Gastrocnemius medialis (tissue), 4 donors: ENCODE measurements at regions not wholly inside any gene's neighbourhood (a gene's known extent, or its start where the extent isn't known, plus 50 kb on each side); places are given as distances from the start of the nearest gene placed in this dataset.

ENCODE experiments used
- ATAC-seq, 2 donors: fragments of 150-250 bp; one replicate each; pipeline ENCODE4 v1.9.1; 2016
- DNase-seq, 2 donors: peaks; one replicate each; pipeline ENCODE4 v3.0.0-alpha.2; 2019
- H3K27ac ChIP-seq, 4 donors: fragments of 200-600 bp; sonication (generic); 1 replicate in 1 of 4; 2 replicates in 3 of 4; pipeline ENCODE4 v1.5.1; 2016 to 2018; ENCODE audit warnings: mild to moderate bottlenecking in 2 of 4, moderate library complexity in 1 of 4
- H3K27me3 ChIP-seq, 3 donors: fragments of 200-600 bp; sonication (generic) in 2 of 3; 1 replicate in 1 of 3; 2 replicates in 2 of 3; pipeline versions ENCODE4 v1.5.1 to v1.6.0; 2016 to 2019; ENCODE audit warnings: mild to moderate bottlenecking in 1 of 3, moderate library complexity in 1 of 3
- H3K36me3 ChIP-seq, 2 donors: fragments of 200-600 bp; sonication (generic) in 1 of 2; one replicate each; pipeline ENCODE4 v1.5.1; 2017 to 2018
- H3K4me1 ChIP-seq, 2 donors: fragments of 200-600 bp; sonication (generic) in 1 of 2; one replicate each; pipeline ENCODE4 v1.5.1; 2016 to 2017; ENCODE audit warnings: mild to moderate bottlenecking in 2 of 2
- H3K4me3 ChIP-seq, 4 donors: fragments of 200-600 bp; sonication (generic) in 3 of 4; 1 replicate in 1 of 4; 2 replicates in 3 of 4; pipeline ENCODE4 v1.5.1; 2016 to 2019; ENCODE audit warnings: mild to moderate bottlenecking in 2 of 4
- H3K9me3 ChIP-seq, 3 donors: fragments of 200-600 bp; sonication (generic) in 2 of 3; 1 replicate in 1 of 3; 2 replicates in 2 of 3; pipeline ENCODE4 v1.5.1; 2016 to 2019
- POLR2A ChIP-seq, 2 donors: fragments of 450-650 bp; IDR thresholded peaks; one replicate each; pipeline ENCODE4 v1.6.1; 2017; ENCODE audit warnings: antibody characterized with exemption in 2 of 2, mild to moderate bottlenecking in 2 of 2, moderate library complexity in 2 of 2
- in situ Hi-C, 4 donors: fragments of 200-750 bp; cut with MboI; loops; one replicate each; pipeline versions ENCODE4 v1.15.0 to v1.8.0; 2017; ENCODE audit warnings: low sequenced_read_pairs in 4 of 4
- intact Hi-C: fragments of 100-400 bp; cut with DNase I; formaldehyde crosslinking; loops from one replicate; pipeline ENCODE4 v1.15.1; 2023; ENCODE audit warnings: low total_unique reads
- TF ChIP-seq, protein P1 (sequence below), 5 experiments: fragments of 450-650 bp in 3 of 5; fragments of 200-600 bp in 2 of 5; sonication (generic) in 2 of 5; IDR thresholded peaks in 4 of 5; conservative IDR thresholded peaks in 1 of 5; 1 replicate in 4 of 5; 2 replicates in 1 of 5; pipeline ENCODE4 v1.5.1; 2016 to 2019; ENCODE audit warnings: antibody characterized with exemption in 5 of 5, mild to moderate bottlenecking in 3 of 5, moderate library complexity in 3 of 5

DNA sequence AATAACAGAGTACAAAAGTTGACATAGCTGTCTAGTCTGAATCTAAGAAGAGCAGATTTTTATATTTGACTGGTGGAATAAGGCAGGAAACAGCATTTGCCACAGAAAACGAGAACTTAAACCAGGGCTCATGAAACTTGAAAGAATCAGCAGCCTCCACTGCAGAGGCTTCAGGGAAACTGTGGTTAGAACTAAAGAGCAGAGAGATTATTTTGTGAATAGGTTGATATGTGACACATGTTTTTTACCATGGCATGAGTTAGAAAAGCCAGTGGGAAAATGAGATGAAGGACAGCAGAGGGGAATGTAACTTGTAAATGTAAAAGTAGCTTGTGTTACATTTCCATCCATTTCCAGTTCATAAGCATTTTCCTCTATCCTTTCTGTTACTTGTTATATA, 63.7 kb upstream of the CAMK2D start:
- Histone ChIP-seq H3K4me3 (no peak overlapping the region), H3K27me3 (no peaks in the 10 kb centered on the region), H3K4me1 (peaks cover 0 to 14% of the 10 kb centered on the region in 2 donors), H3K9me3 (no peaks in the 10 kb centered on the region), H3K36me3 (no peaks in the 10 kb centered on the region), H3K27ac (no peak overlapping the region)
- intact Hi-C loops = no loop called here
- no peak for TF ChIP-seq POLR2A (IDR thresholded peaks at IDR 0.05)
- TF ChIP-seq, protein P1, sequence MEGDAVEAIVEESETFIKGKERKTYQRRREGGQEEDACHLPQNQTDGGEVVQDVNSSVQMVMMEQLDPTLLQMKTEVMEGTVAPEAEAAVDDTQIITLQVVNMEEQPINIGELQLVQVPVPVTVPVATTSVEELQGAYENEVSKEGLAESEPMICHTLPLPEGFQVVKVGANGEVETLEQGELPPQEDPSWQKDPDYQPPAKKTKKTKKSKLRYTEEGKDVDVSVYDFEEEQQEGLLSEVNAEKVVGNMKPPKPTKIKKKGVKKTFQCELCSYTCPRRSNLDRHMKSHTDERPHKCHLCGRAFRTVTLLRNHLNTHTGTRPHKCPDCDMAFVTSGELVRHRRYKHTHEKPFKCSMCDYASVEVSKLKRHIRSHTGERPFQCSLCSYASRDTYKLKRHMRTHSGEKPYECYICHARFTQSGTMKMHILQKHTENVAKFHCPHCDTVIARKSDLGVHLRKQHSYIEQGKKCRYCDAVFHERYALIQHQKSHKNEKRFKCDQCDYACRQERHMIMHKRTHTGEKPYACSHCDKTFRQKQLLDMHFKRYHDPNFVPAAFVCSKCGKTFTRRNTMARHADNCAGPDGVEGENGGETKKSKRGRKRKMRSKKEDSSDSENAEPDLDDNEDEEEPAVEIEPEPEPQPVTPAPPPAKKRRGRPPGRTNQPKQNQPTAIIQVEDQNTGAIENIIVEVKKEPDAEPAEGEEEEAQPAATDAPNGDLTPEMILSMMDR (IDR thresholded peaks at IDR 0.05 in 4 of 5, conservative IDR thresholded peaks at IDR 0.05 in 1 of 5) = no peak
- no peak for ATAC-seq
- in situ Hi-C loops = no loop called here
- DNase-seq = no peak

DNA sequence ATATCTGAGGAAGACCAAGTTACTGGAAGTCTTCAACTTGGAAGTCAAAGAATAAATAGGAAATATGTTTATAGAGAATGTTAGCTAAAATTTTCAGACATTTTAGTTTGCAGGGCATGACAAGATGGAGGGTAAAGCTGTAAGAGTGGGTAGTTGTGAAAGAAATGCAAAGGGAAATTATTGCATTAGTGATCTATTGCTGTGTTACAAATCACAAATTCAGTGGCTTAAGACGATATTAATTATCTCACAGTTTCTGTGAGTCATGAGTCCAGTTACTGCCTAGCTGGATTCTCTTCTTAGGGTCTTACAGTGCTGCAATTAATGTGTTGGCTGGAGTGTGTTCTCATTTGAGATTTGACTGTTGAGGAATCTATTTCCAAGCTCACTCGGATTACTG, 62.9 kb upstream of the CAMK2D start:
- no peak overlapping the region for H3K4me3 ChIP-seq
- H3K27ac ChIP-seq = no peak overlapping the region
- intact Hi-C loops (no loop called here), in situ Hi-C loops (no loop called here)
- TF ChIP-seq, protein P1 (IDR thresholded peaks at IDR 0.05 in 4 of 5, conservative IDR thresholded peaks at IDR 0.05 in 1 of 5) = no peak
- TF ChIP-seq POLR2A (IDR thresholded peaks at IDR 0.05) = no peak
- no peaks in the 10 kb centered on the region for H3K9me3 ChIP-seq
- H3K27me3 ChIP-seq = no peaks in the 10 kb centered on the region
- DNase-seq (no peak), ATAC-seq (no peak)
- H3K4me1 ChIP-seq = peaks cover 0 to 14% of the 10 kb centered on the region in 2 donors
- no peaks in the 10 kb centered on the region for H3K36me3 ChIP-seq

DNA sequence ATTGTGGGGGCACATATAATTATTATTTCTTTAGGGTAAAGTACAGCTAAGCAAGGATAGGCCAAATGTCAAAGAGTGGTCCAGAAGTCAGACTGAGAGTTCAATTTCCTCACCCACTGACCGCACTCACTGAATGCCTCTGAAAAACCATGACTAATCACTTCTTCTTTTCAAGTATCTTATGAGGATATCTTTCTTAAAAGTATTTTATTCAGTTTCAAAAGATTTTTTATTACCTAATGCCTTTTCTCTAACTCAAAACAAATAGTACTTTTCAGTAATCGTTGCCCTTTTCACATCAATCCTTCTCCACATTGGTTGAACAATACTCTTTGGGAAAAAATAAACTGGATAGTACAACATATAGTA, 61.7 kb upstream of the CAMK2D start:
- DNase-seq = no peak
- TF ChIP-seq POLR2A (IDR thresholded peaks at IDR 0.05) = no peak
- TF ChIP-seq, protein P1 (IDR thresholded peaks at IDR 0.05 in 4 of 5, conservative IDR thresholded peaks at IDR 0.05 in 1 of 5) = no peak
- Histone ChIP-seq H3K27me3 (no peaks in the 10 kb centered on the region), H3K27ac (no peak overlapping the region), H3K36me3 (no peaks in the 10 kb centered on the region), H3K4me1 (peaks cover 0 to 14% of the 10 kb centered on the region in 2 donors), H3K4me3 (no peak overlapping the region), H3K9me3 (no peaks in the 10 kb centered on the region)
- intact Hi-C loops = no loop called here
- no peak for ATAC-seq
- in situ Hi-C loops = no loop called here

DNA sequence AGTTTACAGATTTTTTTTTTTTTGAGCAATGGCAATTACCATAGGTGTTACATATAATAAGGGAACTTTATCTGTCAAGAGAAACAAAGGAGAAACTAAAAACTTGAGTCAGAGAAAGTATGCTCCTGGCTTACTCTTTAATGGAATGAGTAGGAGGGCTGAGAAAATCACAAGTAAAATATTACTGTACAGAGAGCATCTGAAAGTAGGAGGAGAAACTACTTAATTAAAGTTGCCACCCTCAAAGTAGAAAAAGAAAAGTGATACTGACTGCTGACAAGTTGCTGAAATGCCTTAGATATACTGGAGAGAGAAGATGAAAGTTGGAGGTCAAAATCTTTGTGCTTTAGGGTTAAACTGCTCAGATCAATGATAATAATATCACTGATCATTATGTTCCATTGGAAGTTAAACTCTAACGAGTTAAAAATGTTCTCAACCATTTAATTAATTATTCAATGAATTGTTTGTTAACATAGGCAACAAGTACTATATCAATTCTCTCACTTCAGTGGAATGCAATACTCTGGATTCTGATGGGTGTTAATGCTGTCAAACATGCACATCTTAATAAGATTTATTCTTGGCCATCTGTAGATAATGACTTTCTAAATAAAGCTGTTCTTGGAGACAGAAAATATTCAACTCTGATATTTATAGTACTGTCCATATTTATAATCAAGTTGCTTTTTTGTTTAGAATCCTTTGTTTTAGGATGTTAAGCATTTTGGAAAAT, 61.2 kb upstream of the CAMK2D start:
- Histone ChIP-seq H3K4me3 (no peak overlapping the region), H3K4me1 (peaks cover 0 to 14% of the 10 kb centered on the region in 2 donors), H3K27ac (no peak overlapping the region), H3K27me3 (no peaks in the 10 kb centered on the region), H3K9me3 (no peaks in the 10 kb centered on the region), H3K36me3 (no peaks in the 10 kb centered on the region)
- in situ Hi-C loops = no loop called here
- intact Hi-C loops = no loop called here
- no peak for DNase-seq
- ATAC-seq = no peak
- TF ChIP-seq, protein P1 (IDR thresholded peaks at IDR 0.05 in 4 of 5, conservative IDR thresholded peaks at IDR 0.05 in 1 of 5) = no peak
- TF ChIP-seq POLR2A (IDR thresholded peaks at IDR 0.05) = no peak

DNA sequence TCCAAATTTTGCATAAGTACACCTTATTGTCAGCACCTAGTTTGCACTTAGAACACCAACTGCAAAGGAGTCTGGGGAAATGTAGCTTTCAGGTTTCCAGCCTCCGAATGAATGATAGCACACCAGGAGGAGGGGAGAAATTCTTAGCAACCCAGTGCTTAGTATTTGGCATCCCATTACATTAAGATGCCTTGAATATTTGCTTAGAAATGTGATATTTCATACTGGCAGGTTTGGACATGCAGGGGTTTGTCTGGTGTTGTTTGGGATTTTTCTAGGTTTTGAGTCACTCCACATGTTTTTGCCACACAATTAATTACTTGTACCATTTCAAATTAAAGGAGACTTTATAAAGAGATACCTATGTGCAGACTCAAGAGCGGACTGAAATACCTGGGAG, 60.3 kb upstream of the CAMK2D start:
- Histone ChIP-seq H3K9me3 (no peaks in the 10 kb centered on the region), H3K27ac (no peak overlapping the region), H3K36me3 (no peaks in the 10 kb centered on the region), H3K4me3 (no peak overlapping the region), H3K4me1 (peaks cover 0 to 14% of the 10 kb centered on the region in 2 donors), H3K27me3 (no peaks in the 10 kb centered on the region)
- DNase-seq = no peak
- in situ Hi-C loops = no loop called here
- intact Hi-C loops = no loop called here
- TF ChIP-seq POLR2A (IDR thresholded peaks at IDR 0.05) = no peak
- TF ChIP-seq, protein P1 (IDR thresholded peaks at IDR 0.05 in 4 of 5, conservative IDR thresholded peaks at IDR 0.05 in 1 of 5) = no peak
- no peak for ATAC-seq
